ENCODE measurements at regions not wholly inside any gene's neighbourhood (a gene's known extent, or its start where the extent isn't known, plus 50 kb on each side); places are given as distances from the start of the nearest gene placed in this dataset.

DNA sequence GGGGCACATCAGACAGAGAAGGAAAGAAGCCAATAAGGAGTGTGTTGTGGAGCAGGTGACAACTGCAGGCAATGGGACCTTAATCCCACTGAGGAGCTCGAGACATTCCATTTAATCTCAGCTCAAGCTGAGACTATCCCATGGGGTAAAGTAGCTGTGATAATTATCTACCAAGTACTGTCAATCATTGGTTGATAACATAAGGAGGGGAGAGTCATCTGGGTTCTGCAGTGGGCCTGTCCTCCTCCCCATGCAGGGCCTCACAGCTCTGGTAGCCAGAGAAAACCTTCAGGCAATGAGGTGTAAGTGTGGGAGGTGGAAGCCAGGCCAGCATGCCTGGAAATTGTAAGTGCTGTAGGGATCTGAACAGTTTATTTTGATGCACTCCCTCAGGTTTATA lies 375.0 kb upstream of the ARID1B start:
- DNase-seq: no peak

DNA sequence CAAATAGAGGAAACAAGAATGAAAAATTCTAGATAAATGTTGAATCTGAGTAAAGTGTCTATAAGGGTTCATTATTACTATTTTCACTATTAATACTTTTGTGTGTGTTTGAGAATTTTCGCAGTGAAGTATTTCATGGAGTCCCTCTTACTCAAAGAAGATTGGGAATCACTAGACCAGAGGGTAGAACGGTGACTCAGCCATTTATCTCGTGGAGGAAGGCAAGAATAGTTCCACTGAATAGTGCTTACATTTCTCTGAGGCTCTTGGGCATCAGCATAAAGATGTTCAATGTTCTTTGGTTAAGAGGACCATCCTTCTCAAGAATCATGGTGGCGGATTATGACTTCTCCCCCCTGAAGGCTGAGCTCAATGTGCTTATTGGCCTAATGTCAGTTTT lies 376.7 kb upstream of the ARID1B start:
- DNase-seq: no peak

DNA sequence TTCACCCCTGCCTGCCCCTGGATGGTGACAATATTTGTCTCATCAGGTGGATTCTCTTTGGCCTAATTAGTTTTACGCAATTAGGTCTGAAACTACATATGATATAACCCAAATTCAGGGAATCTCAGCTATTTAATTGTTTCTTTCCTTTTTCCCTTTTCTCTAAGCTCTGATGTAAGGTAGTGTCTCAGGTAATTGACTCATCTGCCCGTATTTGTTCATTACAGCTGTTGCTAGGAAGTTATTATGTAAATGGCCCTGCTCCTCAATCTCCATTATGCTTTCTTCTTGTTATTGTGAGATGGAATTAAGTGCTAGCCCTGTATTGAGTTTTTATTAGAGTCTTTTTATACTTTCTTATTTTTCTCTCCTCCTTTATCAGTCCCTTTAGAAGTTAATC lies 378.2 kb upstream of the ARID1B start:
- DNase-seq: no peak

DNA sequence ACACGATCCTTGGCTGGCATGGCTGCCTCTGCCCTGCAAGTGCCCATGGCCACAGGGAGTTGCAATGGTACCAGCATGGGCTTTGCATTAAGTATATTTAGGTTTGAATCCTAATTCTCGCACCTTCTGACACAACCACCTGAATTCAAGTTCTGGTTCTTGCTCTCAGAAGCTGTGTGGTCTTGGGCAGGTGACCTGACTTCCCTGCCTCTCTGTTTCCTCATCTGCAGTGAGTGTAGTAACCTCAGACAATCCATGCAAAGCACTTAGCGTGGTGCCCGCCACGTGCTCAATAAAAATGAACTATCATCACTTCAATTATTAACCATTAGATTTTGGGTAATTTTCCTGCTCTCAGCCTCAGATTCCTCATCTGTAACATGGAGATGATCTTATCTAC lies 378.8 kb upstream of the ARID1B start:
- DNase-seq: no peak

DNA sequence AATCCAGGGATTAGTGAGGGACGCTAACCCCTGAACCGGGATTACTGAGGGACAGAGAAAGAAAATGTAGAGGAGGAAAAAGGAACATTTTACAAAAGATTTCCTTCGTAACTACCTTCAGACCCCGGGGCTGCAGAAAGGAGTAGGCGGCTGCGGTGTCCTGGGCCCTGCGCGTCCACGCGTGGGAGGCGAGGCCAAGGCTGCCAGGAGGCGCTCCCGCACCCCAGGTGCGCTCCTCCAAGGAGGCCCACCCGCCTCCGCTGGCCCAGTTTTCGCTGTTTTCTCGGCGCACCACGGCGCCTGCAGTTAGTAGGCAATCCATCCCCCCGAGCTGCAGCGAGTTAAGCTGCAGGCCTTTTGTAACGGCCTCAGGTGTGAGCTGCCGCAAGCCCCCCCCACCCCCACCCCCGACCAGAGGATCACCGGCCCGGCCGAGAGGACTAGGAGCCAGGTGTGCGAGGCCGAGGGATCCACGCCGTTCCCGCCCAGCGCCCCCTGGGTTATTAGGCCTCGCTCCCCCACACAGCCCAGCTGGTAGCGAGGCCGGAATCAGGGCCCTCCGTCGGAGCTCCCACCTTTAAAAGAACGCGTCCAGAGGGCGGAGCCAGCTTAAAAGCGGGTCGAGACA lies 380.3 kb upstream of the ARID1B start:
- no peak for DNase-seq

DNA sequence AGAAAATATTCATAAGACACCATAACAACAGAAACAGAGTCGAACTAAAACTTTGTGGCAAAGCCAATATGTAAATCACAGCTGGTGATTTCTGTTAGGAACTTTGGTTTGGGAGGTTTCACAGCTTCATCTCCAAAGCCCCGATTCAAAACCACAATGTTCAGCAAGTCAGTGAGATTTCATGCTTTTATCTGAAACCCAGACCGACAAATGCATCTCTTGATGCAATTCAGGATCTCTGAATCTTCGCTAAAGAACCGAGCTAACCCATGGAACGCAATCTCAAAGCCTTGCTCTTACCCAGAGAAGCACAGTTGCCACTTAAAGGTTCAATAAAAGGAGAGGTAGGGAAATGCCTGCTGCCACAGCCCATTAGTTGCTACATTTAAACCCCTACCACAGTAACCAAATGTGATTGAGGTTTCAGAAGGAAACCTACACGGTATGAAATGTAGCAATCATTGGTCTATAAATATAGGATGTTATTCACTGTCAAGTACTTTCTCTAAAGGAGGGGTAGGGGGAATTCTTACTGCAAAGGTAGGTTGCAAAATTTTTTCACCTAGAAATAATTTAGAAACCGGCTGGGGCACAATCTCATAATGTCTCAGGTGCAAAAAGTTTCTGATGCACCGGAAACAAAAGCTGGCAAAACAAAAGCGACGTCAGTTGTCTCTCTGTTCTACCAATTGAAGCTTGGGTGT lies 381.0 kb upstream of the ARID1B start:
- DNase-seq: peak; percentile 78

DNA sequence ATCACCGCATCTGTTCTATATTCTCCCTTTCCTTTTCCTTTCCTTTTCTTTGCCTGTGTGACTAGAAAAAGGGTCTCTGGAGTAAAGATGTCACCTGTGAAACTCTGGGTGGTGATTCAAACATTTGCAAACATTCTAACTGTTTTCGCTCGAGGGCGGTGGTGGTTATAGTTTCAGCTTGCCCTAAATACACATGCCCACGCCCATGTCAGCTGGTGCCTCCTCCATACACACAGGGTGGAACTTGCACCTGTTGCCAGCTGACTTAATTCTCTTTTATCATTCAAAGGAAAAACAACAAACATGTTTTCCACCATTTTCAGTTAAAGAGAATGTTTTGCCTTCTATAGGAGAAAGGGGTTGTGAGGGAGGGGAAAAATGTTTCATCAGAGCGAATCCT lies 381.9 kb upstream of the ARID1B start:
- DNase-seq: peak; percentile 58

DNA sequence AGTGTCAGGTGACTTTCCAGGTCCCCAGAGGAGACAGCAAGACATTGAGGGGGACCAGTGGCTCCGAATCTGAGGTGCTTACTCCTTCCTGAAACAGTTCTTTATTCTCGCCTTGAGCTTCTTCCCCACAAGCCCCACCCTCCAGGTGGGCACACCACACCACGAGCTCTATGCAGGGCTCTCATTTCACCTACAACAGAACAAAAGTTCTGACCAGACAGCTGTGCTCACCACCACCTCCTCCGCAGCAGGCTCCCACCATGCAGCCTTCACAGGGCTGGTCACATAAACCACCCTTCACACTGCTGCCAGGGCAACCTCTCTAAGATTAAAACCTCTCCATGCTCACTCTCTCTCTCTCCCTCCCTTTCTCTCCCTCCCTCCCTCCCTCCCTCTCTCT lies 384.5 kb upstream of the ARID1B start:
- no peak for DNase-seq

DNA sequence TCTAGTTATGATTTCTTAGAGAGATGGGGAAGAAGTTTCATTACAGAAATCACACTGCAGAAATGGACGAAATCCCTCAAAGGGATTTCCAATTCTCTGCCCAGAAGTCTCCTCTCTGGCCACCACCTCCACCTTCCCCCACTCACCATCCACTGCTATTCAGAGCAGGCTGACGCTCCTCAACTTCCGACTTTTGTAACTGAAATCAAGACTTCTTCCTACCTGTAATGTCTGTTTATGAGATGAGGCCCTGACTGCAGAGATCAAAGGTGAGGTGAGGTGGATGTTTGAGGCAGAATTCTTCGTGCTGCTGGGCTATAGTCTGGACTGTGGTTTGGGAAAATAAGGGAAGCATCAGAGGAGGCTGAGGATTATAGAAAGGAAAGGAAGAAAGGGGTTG lies 385.2 kb upstream of the ARID1B start:
- no peak for DNase-seq

DNA sequence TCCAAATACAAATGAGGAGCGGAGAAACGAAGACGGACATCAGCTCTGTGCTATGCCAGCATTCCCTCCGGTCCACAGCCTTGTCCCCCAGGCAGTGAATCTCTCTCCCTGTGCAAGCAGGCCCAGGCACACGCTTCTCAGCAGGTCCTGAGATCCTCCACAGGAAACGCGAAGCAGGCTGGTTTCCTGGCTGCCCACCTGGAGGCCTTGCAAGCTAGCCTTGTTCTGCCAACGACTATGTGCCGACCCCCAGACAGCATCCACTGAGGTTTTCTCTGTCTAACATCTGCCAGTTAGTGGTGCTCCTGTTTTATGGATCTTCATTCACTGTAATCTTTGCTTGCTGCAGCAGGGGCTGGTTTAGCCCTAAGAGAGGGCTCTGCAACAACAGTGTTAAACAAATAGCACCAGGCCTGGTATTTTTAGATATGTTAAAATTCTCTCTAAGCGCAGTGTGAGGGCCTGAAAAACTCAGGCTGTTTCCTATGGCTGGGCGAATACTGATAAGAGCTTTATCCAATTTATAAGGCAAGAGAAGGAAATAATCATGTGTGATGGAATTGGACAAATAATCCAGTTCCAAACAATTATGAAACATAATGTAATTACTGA lies 386.0 kb upstream of the ARID1B start:
- DNase-seq: no peak

DNA sequence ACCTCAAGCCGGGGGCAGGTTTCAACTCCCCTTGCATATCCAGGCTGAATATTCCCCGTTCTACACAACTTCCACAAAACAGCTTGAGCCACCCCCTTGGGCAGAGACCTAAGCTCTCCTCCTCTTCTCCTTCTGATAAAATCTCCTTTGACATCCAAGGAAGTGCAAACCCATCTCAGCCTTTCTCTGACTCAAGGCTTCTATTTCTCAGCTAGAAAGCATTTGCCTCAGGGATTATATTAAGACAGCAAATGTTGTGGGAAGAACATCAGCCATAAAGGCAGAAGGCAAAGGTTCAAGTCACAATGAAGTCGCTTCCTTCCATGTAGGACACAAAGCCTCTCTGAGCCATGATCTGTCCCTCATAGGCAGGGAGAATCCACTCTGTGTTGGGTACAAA lies 386.6 kb upstream of the ARID1B start:
- DNase-seq: no peak

DNA sequence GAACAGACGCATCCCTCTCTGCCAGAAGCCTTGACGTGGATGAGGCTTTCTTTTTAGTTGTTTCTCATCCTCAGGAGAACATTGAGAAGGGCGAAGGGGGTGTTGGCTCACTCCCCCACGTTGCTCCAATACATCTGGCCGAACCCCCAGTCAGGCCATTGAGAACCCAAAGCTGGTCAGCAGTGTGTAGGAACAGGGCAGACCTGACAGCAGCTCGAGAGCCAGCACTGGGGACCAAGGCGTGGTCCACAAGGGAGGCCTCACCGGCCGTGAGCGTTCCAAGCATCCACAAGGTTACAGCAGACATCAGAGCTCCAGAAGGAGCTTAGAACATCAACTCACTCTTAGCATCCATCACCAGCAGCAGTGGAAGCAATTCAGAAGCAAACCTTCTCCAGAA lies 387.9 kb upstream of the ARID1B start:
- no peak for DNase-seq

DNA sequence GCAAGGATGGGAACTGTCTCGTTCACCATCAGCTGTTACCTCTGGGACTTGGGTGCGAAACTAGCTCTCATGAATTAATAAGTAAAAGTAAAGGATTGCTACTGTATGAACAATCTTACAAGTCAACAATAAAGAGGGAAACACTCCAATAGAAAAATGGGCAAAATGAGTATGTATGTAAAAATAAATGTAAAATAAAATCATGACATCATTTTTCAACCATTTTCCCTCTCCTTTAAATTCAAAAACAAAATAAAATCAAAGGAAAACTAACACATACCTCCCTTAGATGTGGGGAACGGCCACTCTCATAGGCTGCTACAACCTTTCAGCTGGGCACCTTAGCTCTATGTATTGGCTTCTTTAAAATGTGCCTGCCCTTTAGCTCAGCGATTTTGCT lies 389.7 kb upstream of the ARID1B start:
- no peak for DNase-seq

DNA sequence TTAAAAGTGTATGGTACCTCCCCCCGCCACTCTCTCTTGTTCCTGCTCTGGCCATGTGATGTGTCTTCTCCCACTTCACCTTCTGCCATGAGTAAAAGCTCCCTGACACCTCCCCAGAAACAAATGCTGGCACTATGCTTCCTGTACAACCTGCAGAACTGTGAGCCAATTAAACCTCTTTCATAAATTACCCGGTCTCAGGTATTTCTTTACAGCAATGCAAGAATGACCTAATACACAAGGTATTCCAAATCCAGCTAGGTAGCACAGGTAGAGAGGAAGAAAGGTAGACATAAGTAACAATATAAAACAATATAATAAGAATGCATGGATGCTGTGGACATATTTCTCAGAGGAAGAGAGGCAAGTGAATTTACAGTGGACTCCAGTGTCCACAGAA lies 394.1 kb upstream of the ARID1B start:
- DNase-seq: no peak

DNA sequence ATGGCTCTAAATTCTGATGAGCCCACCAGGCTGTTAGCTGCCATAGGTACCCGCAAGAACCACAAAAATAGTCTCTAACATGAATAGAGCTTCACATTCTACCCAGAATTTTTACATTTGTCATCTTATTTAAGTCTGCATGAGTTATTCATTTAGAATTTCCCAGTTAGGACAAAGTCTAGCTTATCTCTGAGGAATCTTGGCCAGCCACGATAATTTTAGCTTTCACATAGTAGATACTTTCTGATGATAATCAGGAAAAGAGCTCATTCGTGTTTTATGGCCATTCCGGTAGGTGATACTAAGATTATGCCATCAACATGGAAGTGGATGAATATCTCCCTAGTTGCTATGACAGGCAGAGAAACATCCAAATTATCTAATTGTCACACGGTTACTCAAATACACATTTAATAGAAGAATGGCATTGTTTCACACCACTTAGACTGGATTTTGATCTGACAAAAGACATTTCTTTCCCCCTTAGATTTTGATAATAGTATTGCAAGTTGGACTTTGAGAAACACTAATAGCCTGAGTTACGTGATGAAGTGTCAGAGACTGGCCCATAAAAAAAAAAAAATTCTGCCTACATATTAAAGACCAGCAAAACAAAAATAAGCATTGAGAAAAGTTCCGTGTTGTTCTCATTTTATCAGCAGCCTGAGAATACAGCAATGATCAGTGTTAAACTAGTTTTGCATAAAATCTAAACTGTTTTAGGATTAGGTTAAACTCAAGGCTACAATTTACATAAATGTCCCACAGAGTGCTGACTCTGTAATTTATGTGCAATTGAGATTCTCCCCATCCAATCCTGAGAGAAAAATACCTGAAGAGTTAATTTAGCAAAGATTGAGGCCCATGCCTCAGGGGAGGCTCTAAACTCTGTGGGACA lies 397.5 kb upstream of the ARID1B start:
- DNase-seq: no peak

DNA sequence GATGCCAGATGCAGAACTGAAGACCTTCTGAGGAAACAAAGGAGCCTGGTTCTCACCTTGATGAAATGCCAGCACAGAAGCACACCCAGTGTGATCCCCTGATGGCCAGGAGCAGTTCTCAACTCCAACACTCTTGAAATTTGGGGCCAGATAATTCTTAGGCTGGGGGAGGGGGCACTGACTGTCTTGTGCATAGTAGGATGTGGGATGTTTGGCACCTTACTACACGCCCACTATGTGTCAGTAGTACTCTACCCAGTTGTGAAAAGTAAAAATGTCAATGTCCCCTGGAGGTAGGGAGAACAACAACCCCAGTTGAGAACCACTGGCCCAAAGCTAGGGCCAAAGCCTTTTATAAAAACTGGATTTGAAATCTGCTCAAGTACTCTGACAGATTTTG lies 398.3 kb upstream of the ARID1B start:
- no peak for DNase-seq

DNA sequence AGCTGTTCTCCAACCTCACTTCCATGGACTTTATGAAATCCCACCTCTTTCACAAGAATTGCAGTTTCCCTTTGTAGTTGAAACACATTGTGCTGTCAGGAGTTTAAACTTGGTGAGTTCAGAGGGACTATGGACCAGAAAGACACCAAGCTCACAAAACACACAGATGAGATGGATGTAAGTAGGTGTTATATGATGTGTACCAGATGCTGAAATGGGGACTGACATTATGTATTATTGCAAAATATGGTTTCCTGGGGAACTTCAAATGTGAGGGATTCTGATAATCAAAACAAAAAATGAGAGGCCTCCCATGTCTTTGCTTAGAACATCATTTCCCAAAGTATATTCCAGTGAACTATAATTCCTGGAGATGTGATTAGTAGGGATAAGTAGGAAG lies 401.1 kb upstream of the ARID1B start:
- no peak for DNase-seq

DNA sequence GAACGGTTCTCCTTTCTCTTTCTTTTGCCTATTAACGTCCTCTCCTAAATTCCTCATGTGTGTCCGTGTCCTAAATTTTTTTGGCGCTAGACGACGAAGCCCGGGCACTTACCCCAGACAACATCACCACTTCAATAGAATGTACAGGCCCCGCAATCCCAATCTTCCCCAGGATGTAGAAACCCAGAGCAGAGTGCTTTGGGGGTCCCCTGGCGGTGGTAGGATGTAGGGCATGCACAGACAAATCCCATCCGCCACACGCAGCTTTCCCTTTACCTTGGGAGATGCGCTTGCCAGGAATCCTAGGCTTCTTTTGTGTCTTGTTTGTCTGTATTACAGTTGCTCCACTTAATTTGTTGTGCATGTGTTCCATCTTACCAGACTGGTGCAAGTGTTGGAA lies 417.3 kb upstream of the ARID1B start:
- no peak for DNase-seq

DNA sequence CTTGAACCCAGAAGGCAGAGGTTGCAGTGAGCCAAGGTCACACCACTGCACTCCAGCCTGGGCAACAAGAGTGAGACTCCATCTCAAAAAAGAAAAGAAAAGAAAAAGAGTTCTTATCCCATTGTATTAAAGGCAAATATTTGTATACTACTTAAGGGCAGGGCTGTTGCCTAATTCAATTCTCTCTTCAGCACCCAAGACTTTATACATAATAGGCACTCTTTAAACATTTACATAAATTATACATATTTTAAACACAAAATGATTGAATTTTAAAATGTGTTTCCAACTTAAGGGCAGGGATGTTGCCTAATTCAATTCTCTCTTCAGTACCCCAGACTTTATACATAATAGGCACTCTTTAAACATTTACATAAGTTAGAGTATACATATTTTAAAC lies 424.3 kb upstream of the ARID1B start:
- no peak for DNase-seq

DNA sequence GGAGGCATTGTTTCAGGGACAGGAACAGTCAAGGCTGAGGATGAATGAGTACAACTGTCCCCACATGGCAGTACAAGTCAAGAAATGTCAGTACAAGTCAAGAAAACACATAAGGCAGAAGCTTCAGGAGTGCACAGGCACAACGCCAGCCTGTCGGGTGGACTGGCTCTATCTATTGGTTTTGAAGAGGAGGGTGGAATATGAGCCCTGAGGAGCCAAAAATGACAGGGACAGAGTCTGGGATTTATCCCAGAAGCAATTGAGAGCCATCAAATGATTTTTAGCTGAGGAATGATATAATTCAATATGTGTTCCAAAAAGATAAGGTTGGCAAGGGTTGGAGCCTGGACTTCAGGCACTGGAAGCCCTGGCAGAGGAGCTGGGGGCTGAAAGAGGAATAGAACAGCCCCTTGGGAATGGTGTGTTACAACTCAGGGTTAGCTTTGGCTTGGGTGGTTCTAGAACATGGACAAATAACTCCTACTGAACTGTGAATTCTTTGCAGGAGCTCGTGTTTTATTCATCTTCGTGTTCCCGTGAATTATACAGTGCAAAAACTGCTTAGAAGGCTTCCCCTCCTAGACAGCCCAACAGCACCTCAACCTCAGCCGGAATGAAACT lies 425.7 kb upstream of the ARID1B start:
- DNase-seq: no peak

DNA sequence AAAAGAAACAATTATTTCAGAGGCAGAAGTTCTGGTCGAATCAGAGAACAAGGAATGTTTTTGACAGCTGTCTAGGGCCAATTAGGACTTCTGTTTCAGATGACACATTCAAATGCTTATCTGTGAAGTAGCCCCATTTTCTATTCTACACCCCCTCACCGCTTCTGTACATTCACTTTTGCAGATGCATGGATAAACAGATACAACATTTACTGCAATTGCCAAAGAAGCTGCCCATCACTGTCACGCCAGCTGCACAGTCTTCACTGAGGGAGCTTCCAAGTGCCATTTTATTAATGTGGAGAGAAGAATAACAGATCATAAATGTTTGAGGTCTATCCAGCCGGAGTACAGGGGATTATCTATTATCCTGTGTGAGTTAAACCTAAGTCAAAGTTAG lies 426.8 kb upstream of the ARID1B start:
- no peak for DNase-seq

DNA sequence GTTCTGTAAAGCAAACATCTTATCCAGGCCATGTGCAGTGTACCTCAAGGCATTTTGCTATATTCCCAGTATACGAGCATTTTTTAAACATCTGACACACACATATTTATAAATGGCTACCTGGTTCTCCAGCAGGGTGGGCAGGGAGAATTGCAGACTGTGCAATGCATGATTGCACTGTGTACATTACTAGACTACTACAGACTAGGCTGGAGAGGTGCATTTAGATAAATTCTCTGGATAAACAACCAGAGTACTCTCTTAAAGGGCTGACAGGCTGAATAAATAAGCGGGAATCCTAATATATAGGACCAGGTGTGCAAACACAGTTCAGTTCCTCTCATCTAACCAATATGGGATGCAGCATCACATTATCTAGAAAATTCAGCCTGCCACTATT lies 428.3 kb upstream of the ARID1B start:
- no peak for DNase-seq

DNA sequence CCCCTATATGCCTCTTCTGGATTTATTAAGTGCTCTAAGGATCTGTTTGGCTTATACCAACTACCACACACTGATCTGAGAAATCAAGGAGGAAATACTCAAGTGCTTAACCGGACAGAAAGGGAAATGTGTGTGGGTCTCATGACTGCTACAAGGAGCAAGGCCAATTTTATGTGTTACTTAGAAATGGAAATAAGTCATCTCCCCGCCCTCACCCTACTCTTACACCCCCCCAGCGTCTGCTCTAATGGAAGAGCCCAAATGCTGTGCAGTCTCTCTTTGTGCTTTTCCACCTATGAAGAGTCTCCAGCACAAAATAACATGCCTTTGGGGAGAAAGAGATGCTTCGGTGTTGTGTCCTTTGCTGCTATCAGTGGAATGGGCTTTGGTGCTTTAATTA lies 428.8 kb upstream of the ARID1B start:
- DNase-seq: no peak

Data from activated CD4-positive, alpha-beta T cell treated with anti-CD3 and anti-CD28 coated beads, Interleukin-2, amount 50 U/mL, for 16 hours (primary cell).